PC-9 (cell line): ENCODE measurements at regions not wholly inside any gene's neighbourhood (a gene's known extent, or its start where the extent isn't known, plus 50 kb on each side); places are given as distances from the start of the nearest gene placed in this dataset.
"Not testable (repeated sequence)": the region's sequence is repeated elsewhere in the genome, so short reads cannot be mapped to it uniquely, and the experiment has no call there.

ENCODE experiments used
- EZH2 ChIP-seq: fragments of 200-600 bp; sonication (generic); IDR thresholded peaks from 2 replicates; pipeline ENCODE4 v1.8.0; 2017; ENCODE audit warnings: antibody characterized with exemption, low read depth
- TF ChIP-seq, protein P1 (sequence below): fragments of 200-600 bp; sonication (generic); conservative IDR thresholded peaks from 2 replicates; pipeline ENCODE4 v1.6.1; 2017; ENCODE audit warnings: mixed run types, antibody characterized with exemption, mild to moderate bottlenecking, moderate library complexity

DNA sequence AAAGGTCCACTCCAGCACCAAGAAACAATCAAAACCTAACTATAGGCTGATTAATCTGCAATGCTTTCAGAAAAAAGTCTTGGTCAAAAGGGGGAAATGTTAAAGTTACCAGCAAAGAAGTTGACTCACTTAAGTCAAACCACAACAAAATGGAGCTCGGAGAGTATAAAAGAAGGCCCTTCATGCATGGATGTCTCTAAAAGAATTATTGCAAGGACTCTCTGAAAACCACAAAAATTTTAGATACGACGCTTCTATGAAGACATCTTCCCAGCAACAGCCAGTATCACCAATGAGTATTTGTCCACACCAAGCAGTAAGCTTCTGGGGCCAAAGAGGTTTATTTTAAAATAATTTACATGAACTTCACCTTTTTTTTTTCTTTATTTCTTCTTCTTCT, 1327.4 kb upstream of the CDH18 start:
- TF ChIP-seq, protein P1, sequence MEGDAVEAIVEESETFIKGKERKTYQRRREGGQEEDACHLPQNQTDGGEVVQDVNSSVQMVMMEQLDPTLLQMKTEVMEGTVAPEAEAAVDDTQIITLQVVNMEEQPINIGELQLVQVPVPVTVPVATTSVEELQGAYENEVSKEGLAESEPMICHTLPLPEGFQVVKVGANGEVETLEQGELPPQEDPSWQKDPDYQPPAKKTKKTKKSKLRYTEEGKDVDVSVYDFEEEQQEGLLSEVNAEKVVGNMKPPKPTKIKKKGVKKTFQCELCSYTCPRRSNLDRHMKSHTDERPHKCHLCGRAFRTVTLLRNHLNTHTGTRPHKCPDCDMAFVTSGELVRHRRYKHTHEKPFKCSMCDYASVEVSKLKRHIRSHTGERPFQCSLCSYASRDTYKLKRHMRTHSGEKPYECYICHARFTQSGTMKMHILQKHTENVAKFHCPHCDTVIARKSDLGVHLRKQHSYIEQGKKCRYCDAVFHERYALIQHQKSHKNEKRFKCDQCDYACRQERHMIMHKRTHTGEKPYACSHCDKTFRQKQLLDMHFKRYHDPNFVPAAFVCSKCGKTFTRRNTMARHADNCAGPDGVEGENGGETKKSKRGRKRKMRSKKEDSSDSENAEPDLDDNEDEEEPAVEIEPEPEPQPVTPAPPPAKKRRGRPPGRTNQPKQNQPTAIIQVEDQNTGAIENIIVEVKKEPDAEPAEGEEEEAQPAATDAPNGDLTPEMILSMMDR, result not testable (repeated sequence)
- TF ChIP-seq EZH2, result not testable (repeated sequence)
